AG08395 (cell line): ENCODE measurements at regions not wholly inside any gene's neighbourhood (a gene's known extent, or its start where the extent isn't known, plus 50 kb on each side); places are given as distances from the start of the nearest gene placed in this dataset.

ENCODE experiments used
- DNase-seq: peaks from one replicate; pipeline ENCODE4 v3.0.0; 2012; ENCODE audit warnings: mixed read lengths, low spot score

GRCh38 chr4:58553679-58554078, 1443.5 kb upstream of the IGFBP7 start:
- no peak for DNase-seq

GRCh38 chr4:58553031-58553430, 1442.8 kb upstream of the IGFBP7 start:
- no peak for DNase-seq

- no peak for DNase-seq
Measured at GRCh38 chr4:58551676-58552075, 1441.5 kb upstream of the IGFBP7 start.

- DNase-seq: no peak
Measured at GRCh38 chr4:58543465-58543864, 1433.3 kb upstream of the IGFBP7 start.

- no peak for DNase-seq
Measured at GRCh38 chr4:58541926-58542325, 1431.7 kb upstream of the IGFBP7 start.

- DNase-seq: no peak
Measured at GRCh38 chr4:58522765-58523382, 1412.7 kb upstream of the IGFBP7 start.

- no peak for DNase-seq
Measured at GRCh38 chr4:58515226-58515625, 1405.0 kb upstream of the IGFBP7 start.

- no peak for DNase-seq
Measured at GRCh38 chr4:58514299-58514698, 1404.1 kb upstream of the IGFBP7 start.

- no peak for DNase-seq
Measured at GRCh38 chr4:58510652-58511051, 1400.5 kb upstream of the IGFBP7 start.

- DNase-seq: no peak
Measured at GRCh38 chr4:58507079-58507478, 1396.9 kb upstream of the IGFBP7 start.

- no peak for DNase-seq
Measured at GRCh38 chr4:58502839-58503238, 1392.7 kb upstream of the IGFBP7 start.

GRCh38 chr4:58499182-58499581, 1389.0 kb upstream of the IGFBP7 start:
- no peak for DNase-seq

- no peak for DNase-seq
Measured at GRCh38 chr4:58491620-58492019, 1381.4 kb upstream of the IGFBP7 start.

- no peak for DNase-seq
Measured at GRCh38 chr4:58477950-58478349, 1367.8 kb upstream of the IGFBP7 start.

GRCh38 chr4:58477513-58477912, 1367.3 kb upstream of the IGFBP7 start:
- no peak for DNase-seq

GRCh38 chr4:58475097-58475496, 1364.9 kb upstream of the IGFBP7 start:
- DNase-seq: no peak

GRCh38 chr4:58465031-58465430, 1354.8 kb upstream of the IGFBP7 start:
- DNase-seq: no peak

GRCh38 chr4:58456727-58457384, 1346.7 kb upstream of the IGFBP7 start:
- DNase-seq: no peak

GRCh38 chr4:58453956-58454355, 1343.8 kb upstream of the IGFBP7 start:
- no peak for DNase-seq

GRCh38 chr4:58451707-58452106, 1341.5 kb upstream of the IGFBP7 start:
- DNase-seq: no peak

GRCh38 chr4:58435871-58436270, 1325.7 kb upstream of the IGFBP7 start:
- no peak for DNase-seq

- DNase-seq: no peak
Measured at GRCh38 chr4:58413849-58414248, 1303.7 kb upstream of the IGFBP7 start.

GRCh38 chr4:58411904-58412303, 1301.7 kb upstream of the IGFBP7 start:
- DNase-seq: no peak

GRCh38 chr4:58406762-58407161, 1296.6 kb upstream of the IGFBP7 start:
- no peak for DNase-seq
